Naive thymus-derived CD4-positive, alpha-beta T cell (primary cell): ENCODE measurements at regions not wholly inside any gene's neighbourhood (a gene's known extent, or its start where the extent isn't known, plus 50 kb on each side); places are given as distances from the start of the nearest gene placed in this dataset.
"Not testable (repeated sequence)": the region's sequence is repeated elsewhere in the genome, so short reads cannot be mapped to it uniquely, and the experiment has no call there.

ENCODE experiments used
- ATAC-seq: fragments of 150-1000 bp; cut with Tn5 transposase; 2 replicates; pipeline ENCODE4 v1.10.0; 2021; ENCODE audit warnings: mild to moderate bottlenecking, moderate library complexity
- CTCF ChIA-PET: fragments of 350-600 bp; sonication (Branson Sonifier 250); formaldehyde crosslinking; loops from one replicate; lab custom pipeline; 2021; ENCODE audit warnings: antibody characterized with exemption; lab: Charles Lee
- POLR2A ChIA-PET: fragments of 350-600 bp; sonication (Branson Sonifier 250); formaldehyde crosslinking; loops from one replicate; lab custom pipeline; 2021; ENCODE audit warnings: antibody characterized with exemption, inconsistent platforms; lab: Charles Lee
- DNase-seq, 9 donors: peaks; one replicate each; pipeline versions ENCODE4 v3.0.0 to v3.0.0-alpha.2; 2020 to 2022; ENCODE audit warnings: mixed read lengths in 1 of 9
- H3K27ac ChIP-seq: one replicate; pipeline ENCODE4 v1.7.0; 2013; ENCODE audit warnings: mild to moderate bottlenecking, low read depth, low read length, moderate library complexity
- H3K27me3 ChIP-seq, 2 donors: one replicate each; pipeline ENCODE4 v1.7.0; 2013; ENCODE audit warnings: low read length in 2 of 2, mild to moderate bottlenecking in 2 of 2, moderate library complexity in 2 of 2; ENCODE audit not compliant: control insufficient read depth in 2 of 2, insufficient read depth in 2 of 2
- H3K36me3 ChIP-seq, 3 experiments: 1 replicate in 2 of 3; 2 replicates in 1 of 3; pipeline ENCODE4 v1.7.0; 2013; ENCODE audit warnings: low read length in 3 of 3, mild to moderate bottlenecking in 3 of 3, moderate library complexity in 1 of 3; ENCODE audit not compliant: insufficient read depth in 3 of 3, control insufficient read depth in 2 of 3
- H3K4me1 ChIP-seq, 2 donors: one replicate each; pipeline ENCODE4 v1.7.0; 2013; ENCODE audit warnings: low read length in 2 of 2, mild to moderate bottlenecking in 2 of 2, moderate library complexity in 1 of 2; ENCODE audit not compliant: control insufficient read depth in 2 of 2, insufficient read depth in 2 of 2
- H3K4me3 ChIP-seq: 2 replicates; pipeline ENCODE4 v1.7.0; 2013; ENCODE audit warnings: mild to moderate bottlenecking, low read length
- H3K9me3 ChIP-seq, 3 experiments: 1 replicate in 2 of 3; 2 replicates in 1 of 3; pipeline ENCODE4 v1.7.0; 2013; ENCODE audit warnings: low read length in 3 of 3; ENCODE audit not compliant: control insufficient read depth in 2 of 3
- H3K27ac Mint-ChIP-seq, 9 donors: one replicate each; pipeline ENCODE4 v1.8.0; 2020 to 2022; ENCODE audit warnings: mixed read lengths in 9 of 9, mild to moderate bottlenecking in 8 of 9, moderate library complexity in 5 of 9, inconsistent platforms in 2 of 9
- H3K27me3 Mint-ChIP-seq, 5 donors: one replicate each; pipeline ENCODE4 v1.8.0; 2021 to 2022; ENCODE audit warnings: mixed read lengths in 5 of 5, mild to moderate bottlenecking in 1 of 5
- H3K36me3 Mint-ChIP-seq, 5 donors: one replicate each; pipeline ENCODE4 v1.8.0; 2020 to 2022; ENCODE audit warnings: mixed read lengths in 5 of 5, mild to moderate bottlenecking in 3 of 5, inconsistent platforms in 1 of 5
- H3K4me1 Mint-ChIP-seq, 7 donors: one replicate each; pipeline ENCODE4 v1.8.0; 2020 to 2022; ENCODE audit warnings: mixed read lengths in 7 of 7, mild to moderate bottlenecking in 3 of 7, inconsistent platforms in 1 of 7
- H3K4me3 Mint-ChIP-seq, 10 donors: one replicate each; pipeline ENCODE4 v1.8.0; 2020 to 2022; ENCODE audit warnings: mild to moderate bottlenecking in 10 of 10, mixed read lengths in 10 of 10, moderate library complexity in 6 of 10, inconsistent platforms in 2 of 10
- H3K9me3 Mint-ChIP-seq, 11 donors: one replicate each; pipeline ENCODE4 v1.8.0; 2020 to 2022; ENCODE audit warnings: mixed read lengths in 11 of 11, mild to moderate bottlenecking in 4 of 11, inconsistent platforms in 1 of 11, moderate library complexity in 1 of 11
- intact Hi-C, 2 donors: fragments of 100-400 bp; cut with micrococcal nuclease; formaldehyde crosslinking; loops; one replicate each; pipeline ENCODE4 v1.15.1; 2023

DNA sequence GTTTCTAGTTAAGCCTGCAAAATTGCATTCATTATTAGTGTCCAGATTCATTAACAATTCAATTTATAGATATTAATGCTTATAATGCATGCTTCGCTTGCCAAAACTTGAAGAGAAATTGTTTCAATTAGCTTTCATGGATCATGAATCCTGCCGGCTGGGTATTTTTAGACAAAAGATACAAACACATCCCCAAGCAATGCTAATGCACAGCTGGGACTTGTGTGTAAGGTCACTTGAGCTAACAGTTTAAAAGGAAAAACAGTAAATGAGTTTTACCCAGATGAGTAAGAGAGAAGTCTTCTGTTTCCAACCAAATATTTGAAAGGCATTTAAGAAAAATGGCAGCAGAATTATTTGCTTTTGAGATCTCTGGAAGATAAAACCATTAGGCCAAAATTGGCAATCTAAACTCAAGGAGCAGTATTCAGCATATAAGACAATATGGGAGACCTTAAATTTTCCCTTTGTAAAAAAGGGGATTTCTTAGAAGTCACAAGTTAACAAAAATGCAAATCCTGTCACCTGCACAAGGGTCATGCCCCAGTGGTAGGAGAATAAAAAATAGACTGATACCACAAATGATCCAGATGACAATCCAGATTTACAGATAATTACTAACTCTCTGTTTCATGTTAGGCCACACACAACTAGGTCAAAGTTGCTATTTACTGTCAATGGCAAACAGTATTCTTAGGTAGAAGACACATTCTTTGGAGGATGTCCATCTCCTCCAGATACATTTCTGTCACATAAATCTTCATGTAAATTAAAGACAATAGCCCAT lies 418.4 kb upstream of the PMFBP1 start:
- Histone ChIP-seq H3K36me3 (no peaks in the 10 kb centered on the region), H3K27me3 (no peaks in the 10 kb centered on the region), H3K9me3 (no peaks in the 10 kb centered on the region), H3K4me3 (no peak overlapping the region), H3K4me1 (no peaks in the 10 kb centered on the region), H3K27ac (no peak overlapping the region)
- Mint-ChIP-seq H3K36me3 (no peaks in the 10 kb centered on the region), H3K4me1 (no peaks in the 10 kb centered on the region), H3K27ac (no peak overlapping the region), H3K27me3 (no peaks in the 10 kb centered on the region), H3K9me3 (peaks cover 0 to 5% (median 0%) of the 10 kb centered on the region in 11 donors), H3K4me3 (no peak overlapping the region)
- ChIA-PET CTCF (no interaction called here), POLR2A (no interaction called here)
- ATAC-seq, result no peak
- intact Hi-C loops, result no loop called here
- DNase-seq, result no peak

- Histone ChIP-seq H3K27ac (no peak overlapping the region), H3K9me3 (no peaks in the 10 kb centered on the region), H3K4me1 (no peaks in the 10 kb centered on the region), H3K4me3 (no peak overlapping the region), H3K36me3 (no peaks in the 10 kb centered on the region), H3K27me3 (no peaks in the 10 kb centered on the region)
- ATAC-seq (no peak), DNase-seq (no peak)
- intact Hi-C loops, result no loop called here
- Mint-ChIP-seq H3K9me3 (peaks cover 0 to 5% (median 0%) of the 10 kb centered on the region in 11 donors), H3K27me3 (no peaks in the 10 kb centered on the region), H3K4me1 (no peaks in the 10 kb centered on the region), H3K27ac (no peak overlapping the region), H3K36me3 (no peaks in the 10 kb centered on the region), H3K4me3 (no peak overlapping the region)
- CTCF ChIA-PET, result no interaction called here
- POLR2A ChIA-PET, result no interaction called here
Observed at GRCh38 chr16:72588551-72588950, 416.6 kb upstream of the PMFBP1 start.

DNA sequence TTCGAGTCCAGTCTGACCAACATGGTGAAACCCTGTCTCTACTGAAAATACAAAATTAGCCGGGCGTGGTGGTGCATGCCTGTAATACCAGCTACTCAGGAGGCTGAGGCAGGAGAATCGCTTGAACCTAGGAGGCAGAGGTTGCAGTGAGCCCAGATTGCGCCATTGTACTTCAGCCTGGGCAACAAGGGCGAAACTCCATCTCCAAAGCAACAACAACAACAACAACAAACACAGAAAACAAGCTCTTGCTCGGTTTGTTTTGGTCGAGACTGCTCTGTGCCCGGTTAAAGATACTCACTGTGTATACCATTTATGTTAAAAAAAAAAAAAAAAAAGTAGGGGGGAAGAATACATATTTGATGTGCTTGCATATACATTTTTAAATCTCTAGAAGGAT lies 406.1 kb upstream of the PMFBP1 start:
- H3K27me3 Mint-ChIP-seq, ATAC-seq, H3K4me3 ChIP-seq, H3K36me3 ChIP-seq, H3K9me3 ChIP-seq, H3K27ac ChIP-seq, H3K27me3 ChIP-seq, intact Hi-C loops, H3K27ac Mint-ChIP-seq, H3K4me1 Mint-ChIP-seq, DNase-seq, CTCF ChIA-PET, H3K36me3 Mint-ChIP-seq, H3K4me3 Mint-ChIP-seq, H3K4me1 ChIP-seq: not testable (repeated sequence)
- H3K9me3 Mint-ChIP-seq, result peaks cover 0 to 21% (median 7%) of the 10 kb centered on the region in 11 donors
- POLR2A ChIA-PET, result interaction anchor here (0.7 kb wide), 1 partner anchor 103 kb away, joined by 5 read pairs; no protein-coding TSS in a partner anchor

- ATAC-seq, result no peak
- H3K27ac Mint-ChIP-seq, result no peak overlapping the region
- no peak overlapping the region for H3K4me3 ChIP-seq
- H3K36me3 Mint-ChIP-seq, result peaks cover 0 to 7% (median 0%) of the 10 kb centered on the region in 5 donors
- no peaks in the 10 kb centered on the region for H3K4me1 ChIP-seq
- POLR2A ChIA-PET, result no interaction called here
- intact Hi-C loops, result no loop called here
- H3K27me3 ChIP-seq, result no peaks in the 10 kb centered on the region
- CTCF ChIA-PET, result interaction anchor here (0.6 kb wide), 1 partner anchor 35 kb away, joined by 3 read pairs; no protein-coding TSS in a partner anchor
- H3K4me3 Mint-ChIP-seq, result no peak overlapping the region
- peaks cover 0 to 2% (median 0%) of the 10 kb centered on the region in 7 donors for H3K4me1 Mint-ChIP-seq
- no peak for DNase-seq
- peaks cover 0 to 16% (median 2%) of the 10 kb centered on the region in 11 donors for H3K9me3 Mint-ChIP-seq
- H3K27me3 Mint-ChIP-seq, result peaks cover 0 to 5% (median 0%) of the 10 kb centered on the region in 5 donors
- H3K27ac ChIP-seq, result no peak overlapping the region
- H3K9me3 ChIP-seq, result no peaks in the 10 kb centered on the region
- no peaks in the 10 kb centered on the region for H3K36me3 ChIP-seq
Observed at GRCh38 chr16:72576189-72576588, 404.2 kb upstream of the PMFBP1 start.

DNA sequence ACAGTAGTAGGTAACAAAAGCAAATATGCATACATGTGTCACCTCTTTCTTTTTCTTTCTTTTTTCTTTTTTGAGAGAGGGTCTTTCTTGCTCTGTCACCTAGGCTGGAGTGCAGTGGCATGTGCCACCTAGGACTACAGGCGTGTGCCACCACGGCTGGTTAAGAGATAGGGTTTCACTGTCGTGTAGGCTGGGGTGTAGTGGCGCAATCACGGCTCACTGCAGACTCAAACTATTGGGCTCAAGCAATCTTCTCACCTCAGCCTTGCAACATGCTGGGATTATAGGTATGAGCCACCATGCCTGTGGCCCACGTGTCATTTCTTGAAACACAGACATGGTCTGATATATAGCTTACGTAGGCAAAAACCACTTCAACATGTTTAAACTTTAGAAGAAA lies 397.7 kb upstream of the PMFBP1 start:
- Histone ChIP-seq H3K36me3 (no peaks in the 10 kb centered on the region), H3K9me3 (no peaks in the 10 kb centered on the region), H3K27ac (no peak overlapping the region), H3K4me3 (no peak overlapping the region), H3K4me1 (no peaks in the 10 kb centered on the region), H3K27me3 (no peaks in the 10 kb centered on the region)
- DNase-seq (no peak), ATAC-seq (no peak)
- no peak overlapping the region for H3K27ac Mint-ChIP-seq
- POLR2A ChIA-PET, result no interaction called here
- no peaks in the 10 kb centered on the region for H3K36me3 Mint-ChIP-seq
- peaks cover 0 to 2% (median 0%) of the 10 kb centered on the region in 7 donors for H3K4me1 Mint-ChIP-seq
- H3K9me3 Mint-ChIP-seq, result peaks cover 0 to 2% (median 0%) of the 10 kb centered on the region in 11 donors
- intact Hi-C loops, result no loop called here
- CTCF ChIA-PET, result no interaction called here
- no peak overlapping the region for H3K4me3 Mint-ChIP-seq
- no peaks in the 10 kb centered on the region for H3K27me3 Mint-ChIP-seq

DNA sequence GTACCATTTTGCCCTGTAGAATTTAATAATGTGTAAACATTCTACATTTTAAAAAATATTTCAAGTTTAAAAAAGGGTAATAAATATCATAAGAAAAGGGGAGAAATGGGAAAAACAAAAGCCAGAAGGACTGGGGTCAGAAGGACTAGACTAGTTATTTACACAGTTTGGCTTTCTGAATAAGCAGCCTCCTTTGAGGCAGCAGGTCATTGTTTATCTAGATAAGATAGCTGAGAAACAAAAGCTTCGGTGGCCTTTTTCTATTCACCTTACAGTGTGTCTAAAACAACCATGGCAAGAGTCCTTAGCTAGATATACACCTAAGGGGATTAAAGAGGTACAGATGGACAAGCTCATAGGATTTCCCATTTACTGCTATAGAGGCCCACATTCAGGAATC lies 396.5 kb upstream of the PMFBP1 start:
- DNase-seq (no peak), ATAC-seq (no peak)
- H3K36me3 Mint-ChIP-seq, result no peaks in the 10 kb centered on the region
- H3K4me3 Mint-ChIP-seq, result no peak overlapping the region
- CTCF ChIA-PET, result no interaction called here
- Histone ChIP-seq H3K27ac (no peak overlapping the region), H3K27me3 (no peaks in the 10 kb centered on the region), H3K9me3 (no peaks in the 10 kb centered on the region), H3K36me3 (no peaks in the 10 kb centered on the region), H3K4me1 (no peaks in the 10 kb centered on the region), H3K4me3 (no peak overlapping the region)
- H3K27me3 Mint-ChIP-seq, result no peaks in the 10 kb centered on the region
- peaks cover 0 to 2% (median 0%) of the 10 kb centered on the region in 11 donors for H3K9me3 Mint-ChIP-seq
- H3K27ac Mint-ChIP-seq, result no peak overlapping the region
- H3K4me1 Mint-ChIP-seq, result peaks cover 0 to 2% (median 0%) of the 10 kb centered on the region in 7 donors
- intact Hi-C loops, result no loop called here
- POLR2A ChIA-PET, result no interaction called here

DNA sequence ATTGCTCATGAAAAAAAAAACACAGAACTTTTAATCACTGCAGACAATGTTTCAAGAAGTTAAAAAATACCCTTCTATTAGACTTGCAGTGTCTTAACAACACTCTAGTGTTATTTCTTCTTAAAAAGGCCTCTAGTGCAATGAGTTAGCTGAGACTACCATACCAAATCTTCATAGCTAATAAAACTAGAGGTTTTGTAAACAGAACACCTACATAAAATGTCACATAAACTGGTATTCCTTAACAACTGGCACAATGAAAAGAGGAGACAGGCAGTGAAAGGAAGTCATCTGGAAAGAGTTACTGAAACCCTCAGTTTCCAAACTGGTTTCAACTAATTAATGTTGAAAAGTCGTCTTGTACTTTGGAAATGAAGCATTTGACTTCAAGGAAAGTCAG lies 394.2 kb upstream of the PMFBP1 start:
- H3K27ac Mint-ChIP-seq, result no peak overlapping the region
- Histone ChIP-seq H3K27me3 (no peaks in the 10 kb centered on the region), H3K9me3 (no peaks in the 10 kb centered on the region), H3K27ac (no peak overlapping the region), H3K4me3 (no peak overlapping the region), H3K36me3 (no peaks in the 10 kb centered on the region), H3K4me1 (no peaks in the 10 kb centered on the region)
- CTCF ChIA-PET, result no interaction called here
- H3K4me3 Mint-ChIP-seq, result no peak overlapping the region
- H3K27me3 Mint-ChIP-seq, result no peaks in the 10 kb centered on the region
- ATAC-seq (no peak), DNase-seq (no peak)
- POLR2A ChIA-PET, result no interaction called here
- peaks cover 0 to 2% (median 0%) of the 10 kb centered on the region in 7 donors for H3K4me1 Mint-ChIP-seq
- H3K9me3 Mint-ChIP-seq, result no peaks in the 10 kb centered on the region
- intact Hi-C loops, result no loop called here
- H3K36me3 Mint-ChIP-seq, result no peaks in the 10 kb centered on the region
